Activated CD4-positive, alpha-beta T cell treated with anti-CD3 and anti-CD28 coated beads, Interleukin-2, Interleukin-6, amounts not matched to agents 100 ng/mL and 50 ng/mL, durations not matched to agents 16 hours and 8 hours (primary cell): ENCODE measurements at regions not wholly inside any gene's neighbourhood (a gene's known extent, or its start where the extent isn't known, plus 50 kb on each side); places are given as distances from the start of the nearest gene placed in this dataset.

Experiments
- DNase-seq: peaks from one replicate; pipeline ENCODE4 v3.0.0-alpha.2; 2020

DNA sequence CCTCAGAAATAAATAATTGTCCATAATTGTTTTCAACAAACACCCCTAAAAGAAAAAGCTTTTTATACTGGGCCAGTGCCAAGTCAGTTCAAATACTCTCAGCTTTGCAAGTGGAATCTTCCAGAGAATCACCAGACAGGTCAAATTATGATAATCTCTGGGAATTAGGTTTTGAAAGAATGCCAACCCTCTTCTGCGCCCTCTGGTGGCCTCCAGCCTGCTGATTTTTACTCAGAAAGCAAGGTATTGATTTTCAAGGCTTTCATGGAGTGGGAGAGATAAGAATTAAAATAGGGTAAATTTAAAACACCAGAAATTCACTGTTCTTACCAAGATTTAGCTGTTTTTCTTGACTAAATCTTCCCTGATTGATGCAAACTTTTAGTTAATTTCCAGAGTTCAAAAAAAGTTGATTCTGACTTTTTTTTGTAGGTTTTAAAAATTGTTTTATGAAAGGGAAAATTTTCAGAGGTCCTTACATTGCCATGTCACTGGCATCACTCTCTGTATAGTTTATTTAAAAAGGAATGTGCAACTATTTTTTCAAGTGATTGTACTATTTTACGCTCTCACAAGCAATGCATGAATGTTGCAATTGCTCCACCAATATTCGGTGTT lies 282.9 kb upstream of the TNP1 start:
- DNase-seq = peak; percentile 28

DNA sequence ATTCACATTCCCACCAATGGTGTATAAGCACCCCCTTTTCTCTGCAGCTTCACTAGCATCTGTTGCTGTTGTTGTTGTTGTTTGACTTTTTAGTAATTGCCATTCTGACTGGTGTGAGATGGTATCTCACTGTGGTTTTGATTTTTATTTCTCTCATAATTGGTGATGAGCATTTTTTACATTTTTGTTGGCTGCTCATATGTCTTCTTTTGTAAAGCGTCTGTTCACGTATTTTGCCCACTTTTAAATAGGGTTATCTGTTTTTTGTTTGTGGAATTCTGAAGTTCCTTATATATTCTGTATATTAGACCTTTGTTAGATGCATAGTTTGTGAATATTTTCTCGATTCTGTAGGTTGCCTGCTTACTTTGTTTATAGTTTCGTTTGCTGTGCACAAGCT lies 278.4 kb upstream of the TNP1 start:
- no peak for DNase-seq

DNA sequence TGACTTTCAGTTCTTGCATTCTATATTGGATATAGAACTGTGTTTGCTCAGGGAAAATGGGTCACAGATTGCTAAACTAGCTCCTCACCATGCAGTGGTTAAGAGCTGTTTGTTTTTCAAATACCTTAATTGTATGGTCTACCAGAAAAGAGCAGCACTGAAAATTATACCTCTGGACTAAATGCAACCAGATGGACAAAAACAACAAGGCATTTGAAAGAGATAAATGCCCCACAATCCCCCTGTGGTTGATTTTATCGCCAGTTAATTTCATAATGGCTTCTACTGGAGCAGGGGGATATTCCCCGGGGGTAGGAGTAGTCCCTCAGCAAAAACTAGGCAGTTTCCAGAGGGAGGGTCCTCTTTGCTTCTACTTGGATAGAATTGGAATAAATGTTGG lies 267.9 kb upstream of the TNP1 start:
- no peak for DNase-seq

DNA sequence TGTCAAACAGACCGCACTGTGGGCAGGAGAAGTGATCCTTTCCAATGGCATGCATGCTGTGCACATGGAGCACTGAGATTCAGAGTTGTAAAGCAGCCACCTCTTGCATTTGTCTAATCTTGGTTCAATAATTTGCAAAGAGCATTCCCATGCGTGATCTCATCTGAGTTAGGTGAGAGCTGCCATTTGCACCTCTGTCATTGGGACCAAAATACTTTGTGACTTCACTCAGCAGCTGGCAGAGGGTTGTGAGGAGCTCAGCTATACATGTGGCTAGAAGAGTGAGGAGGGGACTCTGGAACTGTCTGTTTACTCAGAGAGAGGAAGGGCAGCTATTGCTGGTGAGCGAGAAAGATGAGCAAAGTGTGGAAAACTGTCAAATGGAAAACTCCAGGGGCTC lies 265.1 kb upstream of the TNP1 start:
- no peak for DNase-seq

DNA sequence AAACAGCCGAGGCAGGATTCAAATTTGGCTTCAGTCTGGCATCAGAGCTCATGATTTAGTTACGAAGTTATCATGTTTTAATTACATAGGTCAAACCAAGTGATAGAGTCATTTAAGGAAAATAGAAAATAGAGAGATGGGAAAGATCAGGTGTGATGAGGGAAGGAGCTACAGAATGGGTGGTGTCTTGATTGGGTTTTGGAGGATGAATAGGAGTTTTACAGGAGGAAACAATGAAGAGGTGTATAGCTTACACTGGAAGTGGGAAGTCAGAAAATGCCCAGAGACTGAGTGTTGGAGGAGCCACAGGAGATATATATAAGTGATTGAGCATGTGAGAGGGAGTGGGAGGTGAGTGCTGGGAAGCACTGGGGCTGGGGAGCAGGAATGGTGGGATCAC lies 264.2 kb upstream of the TNP1 start:
- DNase-seq = no peak

DNA sequence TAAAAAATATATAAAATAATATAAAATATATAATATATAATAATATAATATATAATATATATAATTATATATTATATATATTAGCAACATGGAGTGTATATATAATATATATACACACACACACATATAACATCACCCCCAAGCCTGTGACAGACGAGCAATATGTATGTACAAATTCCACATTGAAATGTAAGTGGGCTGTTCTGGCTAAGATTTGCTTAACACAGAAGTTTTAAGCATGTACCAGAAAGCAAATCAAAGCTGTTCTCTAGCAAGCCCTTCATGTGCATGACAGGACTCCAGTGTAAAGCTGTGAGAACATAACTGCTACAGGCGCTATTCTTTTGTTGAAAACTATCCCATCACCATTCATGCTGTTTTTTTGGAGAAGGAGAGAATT lies 261.7 kb upstream of the TNP1 start:
- DNase-seq = no peak

DNA sequence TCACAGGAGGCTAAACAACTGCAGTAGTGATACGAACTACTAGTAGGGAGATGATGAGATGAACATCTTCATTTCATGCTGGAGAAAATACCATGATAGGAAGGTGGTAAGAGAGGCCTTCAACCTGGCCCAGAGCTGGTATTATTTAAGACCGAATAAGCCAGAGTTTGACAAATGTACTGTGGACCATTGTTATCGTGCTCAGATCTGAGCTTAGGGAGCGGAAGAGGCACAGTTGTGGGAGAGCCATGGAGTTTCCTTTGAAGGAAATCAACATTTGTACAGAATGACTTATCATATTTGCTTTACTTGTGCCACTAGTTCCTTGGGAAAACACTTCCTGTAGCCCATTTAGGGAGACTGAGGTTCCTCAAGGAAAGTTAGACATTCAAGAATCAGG lies 260.6 kb upstream of the TNP1 start:
- no peak for DNase-seq

DNA sequence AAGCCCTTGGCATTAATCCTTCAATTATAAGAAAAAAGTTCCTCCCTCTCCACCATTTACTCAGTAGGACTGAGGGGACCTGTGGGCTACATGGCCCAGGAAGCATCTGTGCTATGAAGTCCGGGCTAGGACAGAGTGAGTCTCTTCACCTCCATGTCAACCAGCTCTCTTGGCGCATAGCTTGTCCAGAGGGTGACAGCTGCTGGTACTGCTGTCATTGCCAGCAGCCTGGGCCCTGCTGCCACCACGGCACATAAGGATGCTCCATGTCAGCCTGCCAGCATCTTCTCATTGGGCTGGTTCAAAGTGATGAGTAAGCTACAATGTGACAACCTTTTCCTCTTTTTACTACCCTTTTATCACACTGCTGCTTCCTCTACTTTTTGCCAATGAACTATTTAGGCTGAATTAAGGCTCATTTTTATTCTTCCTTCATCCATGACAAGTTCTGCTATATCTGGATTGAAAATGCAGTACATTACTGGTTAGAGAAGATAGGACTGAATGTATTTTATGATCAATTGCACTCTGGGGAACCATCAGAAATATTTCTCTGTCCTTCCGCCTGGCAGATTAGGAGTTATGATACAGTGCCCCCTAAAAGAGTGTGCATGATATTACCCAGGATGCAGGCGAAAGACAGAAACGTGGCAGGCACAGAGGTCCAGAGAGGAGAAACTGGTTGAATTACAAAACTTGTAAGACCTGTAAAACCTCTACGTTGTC lies 258.9 kb upstream of the TNP1 start:
- DNase-seq = no peak

DNA sequence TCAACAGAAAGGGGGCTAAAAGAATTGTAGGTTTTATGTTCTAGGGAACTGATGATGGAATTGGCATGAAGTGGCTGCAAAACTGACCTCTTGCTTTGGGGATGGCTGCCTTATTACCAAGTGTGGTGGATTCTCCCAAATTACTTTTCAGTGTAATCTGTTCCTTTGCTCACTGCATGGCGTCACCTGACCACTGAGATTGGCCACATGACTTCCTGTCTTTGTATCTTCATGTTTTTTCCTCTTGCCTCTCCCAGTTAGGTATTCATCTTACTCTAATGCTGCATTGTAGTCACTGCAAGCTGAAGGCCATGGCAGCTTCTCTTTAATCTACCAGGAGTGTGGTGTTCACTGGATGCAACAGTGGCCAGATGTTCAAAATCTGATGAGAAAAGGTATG lies 257.7 kb upstream of the TNP1 start:
- DNase-seq = no peak

DNA sequence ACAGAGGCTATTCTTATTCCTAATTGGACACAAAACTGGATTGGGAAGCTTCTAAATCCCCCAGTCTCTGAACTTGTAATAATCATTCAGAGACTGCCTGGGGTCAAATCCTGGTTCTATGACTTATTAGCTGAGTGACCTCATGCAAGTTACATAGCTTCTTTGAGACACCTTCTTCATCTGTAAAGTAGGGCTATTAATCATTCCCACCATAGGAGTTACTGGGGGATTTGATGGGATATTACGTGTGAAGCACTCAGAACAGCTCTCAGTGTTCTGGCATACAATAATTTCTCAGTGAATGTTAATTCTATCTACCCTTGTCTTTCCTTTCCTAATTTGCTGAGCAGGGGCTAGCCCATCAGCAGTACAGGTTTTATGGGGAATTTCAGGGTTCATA lies 256.7 kb upstream of the TNP1 start:
- no peak for DNase-seq

DNA sequence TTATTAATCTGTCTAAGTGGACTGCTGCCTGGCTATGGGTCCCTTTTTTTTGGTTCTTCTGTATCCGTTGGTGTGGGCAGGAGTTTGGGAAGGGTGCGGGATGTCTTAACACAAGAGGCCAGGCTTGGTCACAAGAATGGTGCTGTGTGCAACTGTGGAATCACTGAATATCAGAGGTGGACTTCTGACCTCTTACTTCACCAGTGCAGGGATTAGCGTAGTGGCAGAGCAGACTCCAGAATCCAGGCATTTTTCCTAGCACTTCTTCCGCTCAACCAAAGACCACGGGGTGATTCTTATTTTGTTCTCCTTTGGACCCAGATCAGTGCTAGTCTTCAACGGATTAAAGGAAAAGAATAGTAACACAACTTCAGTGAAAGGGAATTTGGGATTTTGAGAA lies 254.3 kb upstream of the TNP1 start:
- DNase-seq = no peak

DNA sequence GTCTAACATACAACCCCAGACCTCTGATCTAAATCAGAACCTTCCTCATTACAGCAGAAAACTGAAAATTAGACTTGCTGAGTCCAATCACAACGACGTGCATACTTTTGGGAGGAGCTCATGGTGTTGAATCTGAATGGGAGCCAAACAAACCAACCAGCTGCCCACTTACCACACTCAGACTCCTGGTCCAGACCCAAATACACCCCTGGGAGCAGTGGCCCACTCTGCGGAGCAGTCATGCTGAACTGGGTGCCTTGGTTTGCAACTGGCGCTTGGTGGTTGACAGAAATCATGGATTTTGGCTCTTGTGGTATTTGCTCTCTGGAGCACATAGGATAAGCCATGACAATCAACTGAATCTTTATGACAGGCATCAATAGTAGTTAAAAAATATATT lies 253.6 kb upstream of the TNP1 start:
- no peak for DNase-seq

DNA sequence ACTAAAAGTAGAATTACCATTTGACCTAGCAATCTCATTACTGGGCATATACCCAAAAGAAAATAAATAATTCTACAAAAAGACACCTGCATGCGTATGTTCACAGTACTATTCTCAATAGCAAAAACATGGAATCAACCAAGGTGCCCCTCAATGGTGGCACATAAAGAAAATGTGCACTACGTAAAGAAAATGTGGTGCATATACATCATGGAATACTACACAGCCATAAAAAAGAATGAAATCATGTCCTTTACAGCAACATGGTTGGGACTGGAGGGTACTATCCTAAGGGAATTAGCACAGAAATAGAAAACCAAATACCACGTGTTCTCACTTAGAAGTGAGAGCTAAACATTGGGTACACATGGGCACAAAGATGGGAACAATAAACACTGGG lies 250.7 kb upstream of the TNP1 start:
- no peak for DNase-seq

DNA sequence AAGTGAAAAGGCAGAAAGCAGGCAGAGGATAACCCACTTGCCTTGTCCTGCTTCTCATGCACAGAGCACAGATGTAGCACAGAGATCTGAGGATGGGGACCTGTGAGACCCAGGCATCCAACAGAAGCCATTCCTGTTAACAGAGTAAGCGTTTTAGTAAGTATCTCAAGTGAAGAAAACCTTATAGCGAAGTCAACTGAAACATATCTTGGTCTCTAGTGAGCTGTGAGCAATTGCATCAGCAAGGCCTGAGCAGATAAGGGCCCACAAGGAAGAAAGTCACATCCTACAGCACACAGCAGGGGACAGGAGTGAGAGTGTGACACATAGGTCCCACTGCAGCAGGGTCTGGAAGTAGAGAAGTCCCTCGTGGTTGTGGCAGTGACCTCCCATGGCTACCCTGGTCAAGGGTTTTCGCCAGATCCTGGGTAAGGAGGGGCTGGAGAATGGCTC lies 248.7 kb upstream of the TNP1 start:
- DNase-seq = no peak

DNA sequence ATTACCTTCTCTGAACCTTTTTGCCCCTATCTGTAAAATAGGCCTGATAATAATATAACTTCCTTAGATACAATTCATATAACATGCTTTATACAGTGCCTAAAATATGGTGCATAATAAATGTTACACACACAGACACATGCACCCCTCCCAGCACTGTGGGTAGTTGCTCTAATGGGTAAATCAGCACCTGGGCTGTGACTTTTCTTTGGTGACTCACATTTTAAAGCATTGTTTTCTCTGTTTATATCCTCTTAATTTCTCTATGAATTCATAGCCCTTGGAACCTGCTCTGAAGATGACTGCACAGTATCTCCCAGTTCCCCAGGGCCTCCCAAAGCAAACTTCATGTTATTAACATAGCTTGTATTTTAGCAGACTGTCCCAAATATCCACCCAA lies 248.2 kb upstream of the TNP1 start:
- no peak for DNase-seq

DNA sequence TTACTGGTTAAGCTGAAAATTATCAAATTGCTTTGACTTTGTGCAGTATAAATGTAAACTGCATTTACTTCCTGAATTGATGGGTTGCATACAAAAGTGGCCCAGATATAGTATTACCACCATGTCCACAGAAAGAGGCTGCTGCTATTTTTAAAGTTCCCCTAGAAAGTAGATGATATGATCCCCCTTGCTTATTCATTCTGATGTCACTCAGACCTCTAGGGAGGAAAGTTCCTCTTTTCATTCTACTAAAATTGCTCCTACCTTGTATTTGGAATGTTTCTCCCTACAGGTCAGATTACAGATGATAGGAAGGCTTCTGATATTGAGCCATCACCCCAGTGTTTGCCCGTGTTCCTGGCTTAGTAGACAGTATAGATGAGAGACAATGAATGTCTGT lies 247.6 kb upstream of the TNP1 start:
- DNase-seq = no peak

DNA sequence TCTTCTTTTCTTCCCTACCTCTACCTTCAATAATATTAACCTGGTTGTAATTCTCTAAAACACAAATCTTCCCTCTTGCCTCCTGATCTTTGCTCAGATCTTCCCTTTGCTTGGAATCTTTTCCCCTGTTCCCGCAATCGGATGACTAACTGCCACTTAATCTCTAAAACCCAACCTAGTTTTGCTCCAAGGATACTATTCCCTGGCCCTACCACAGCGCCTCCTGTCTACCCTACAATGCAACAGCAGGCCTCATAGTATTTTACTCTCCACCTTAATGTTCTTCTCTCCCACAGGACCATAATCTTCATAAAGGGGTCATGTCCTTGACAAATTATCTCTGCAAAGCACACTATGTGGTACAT lies 246.8 kb upstream of the TNP1 start:
- no peak for DNase-seq

DNA sequence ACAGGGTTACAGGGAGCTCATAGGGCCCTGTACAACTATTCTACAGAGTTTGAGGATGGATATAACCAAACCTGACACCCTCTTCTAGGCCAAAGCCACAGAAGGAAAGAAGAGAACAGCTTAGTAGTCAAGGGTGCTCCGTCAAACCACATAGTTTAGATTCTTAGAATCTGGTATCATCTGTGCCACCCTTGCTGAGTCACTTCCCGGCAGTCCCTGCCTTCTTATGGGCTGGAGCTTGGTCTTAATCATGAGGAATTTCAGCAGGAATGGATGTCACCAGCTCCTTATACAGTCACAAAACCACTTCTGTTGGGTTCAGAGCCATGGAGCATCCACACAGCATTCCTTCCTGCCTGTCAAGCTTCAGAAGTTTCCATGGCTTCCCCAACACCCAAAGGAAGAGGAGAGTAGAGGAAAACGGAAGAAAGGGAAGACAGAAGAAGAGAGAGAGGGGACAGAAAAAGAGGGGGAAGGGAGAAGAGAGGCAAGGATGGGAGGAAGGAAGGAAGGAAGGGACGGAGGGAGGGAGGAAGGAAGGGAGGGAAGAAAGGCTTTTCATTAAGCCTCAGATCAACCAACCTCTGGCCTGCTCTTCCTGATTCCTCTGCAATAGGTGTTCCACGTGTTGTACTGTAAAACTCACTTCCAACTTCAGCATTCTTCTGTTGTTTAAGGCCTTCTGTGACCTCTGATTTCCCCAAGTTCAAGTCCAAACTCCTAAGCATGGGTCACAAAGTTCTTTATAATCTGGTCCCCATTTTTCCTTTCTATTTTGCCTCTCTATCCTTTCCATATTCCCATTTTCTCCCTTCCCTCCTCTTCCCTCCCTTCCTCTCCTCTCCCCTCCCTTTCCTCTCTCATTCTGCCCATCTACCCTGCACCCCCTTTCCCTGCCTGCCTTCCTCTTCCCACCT lies 246.1 kb upstream of the TNP1 start:
- peak; percentile 65 for DNase-seq

DNA sequence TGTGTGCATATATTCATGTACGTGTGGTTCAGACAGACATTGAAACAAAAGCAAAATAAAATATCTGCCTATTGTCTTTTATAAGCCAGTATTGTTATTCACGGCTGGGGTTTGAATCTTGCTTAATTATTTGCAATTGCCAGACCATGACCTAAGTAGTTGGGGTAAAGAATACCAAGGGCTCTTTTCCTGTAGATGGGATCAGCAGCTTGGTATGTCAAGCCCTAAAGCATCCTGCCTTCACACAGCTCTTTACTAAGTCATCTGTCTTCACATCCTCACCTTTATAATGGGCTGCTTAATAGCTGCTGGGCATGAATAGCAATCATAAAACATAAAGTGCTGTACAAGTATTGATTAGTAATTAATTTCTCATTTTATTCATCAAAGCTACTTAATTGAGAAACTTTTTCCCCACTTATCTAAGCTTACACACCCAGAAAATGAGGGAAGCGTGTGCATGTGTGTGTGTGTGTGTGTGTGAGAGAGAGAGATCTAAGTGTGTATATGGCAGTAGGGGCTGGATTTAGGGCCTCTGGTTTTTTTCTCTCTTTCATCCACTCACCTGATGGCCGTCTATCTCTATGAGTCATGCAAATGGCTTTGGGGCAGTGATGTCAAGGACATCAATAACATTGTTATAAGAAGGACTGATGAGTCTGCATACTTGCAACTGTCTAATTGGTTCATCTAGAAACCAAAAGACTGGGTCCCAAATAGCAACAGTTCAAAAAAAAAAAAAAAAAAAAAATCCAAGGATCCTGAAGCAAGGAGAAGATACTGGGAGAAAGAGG lies 244.1 kb upstream of the TNP1 start:
- DNase-seq = no peak

DNA sequence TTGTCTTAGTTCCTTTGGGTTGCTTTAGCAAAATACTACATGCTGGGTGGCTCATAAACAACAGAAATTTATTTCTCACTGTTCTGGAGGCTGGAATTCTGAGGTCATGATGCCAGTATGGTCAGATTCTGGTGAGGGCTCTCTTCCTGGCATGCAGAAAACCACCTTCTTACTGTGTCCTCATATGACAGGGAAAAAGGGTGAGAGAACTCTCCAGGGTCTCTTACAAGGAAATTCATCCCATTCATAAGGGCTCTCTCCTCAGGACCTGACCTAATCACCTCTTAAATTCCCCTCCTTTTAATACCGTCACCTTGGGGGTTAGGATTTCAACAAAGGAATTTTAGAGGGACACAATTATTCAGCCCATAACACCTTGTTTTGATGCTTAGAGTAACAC lies 243.1 kb upstream of the TNP1 start:
- no peak for DNase-seq

DNA sequence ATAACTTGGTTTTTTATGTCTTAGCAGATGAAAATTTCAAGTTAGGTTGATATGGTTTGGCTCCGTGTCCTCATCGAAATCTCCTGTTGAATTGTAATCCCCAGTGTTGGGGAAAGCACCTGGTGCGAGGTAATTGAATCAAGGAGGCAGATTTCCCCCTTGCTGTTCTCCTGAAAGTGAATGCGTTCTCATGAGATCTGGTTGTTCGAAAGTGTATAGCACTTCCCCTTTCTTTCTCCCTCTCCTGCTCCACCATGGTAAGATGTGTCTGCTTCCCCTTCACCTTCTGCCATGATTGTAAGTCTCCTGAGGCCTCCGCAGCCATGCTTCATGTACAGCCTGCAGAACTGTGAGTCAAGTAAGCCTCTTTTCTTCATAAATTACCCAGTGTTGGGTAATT lies 242.1 kb upstream of the TNP1 start:
- no peak for DNase-seq

DNA sequence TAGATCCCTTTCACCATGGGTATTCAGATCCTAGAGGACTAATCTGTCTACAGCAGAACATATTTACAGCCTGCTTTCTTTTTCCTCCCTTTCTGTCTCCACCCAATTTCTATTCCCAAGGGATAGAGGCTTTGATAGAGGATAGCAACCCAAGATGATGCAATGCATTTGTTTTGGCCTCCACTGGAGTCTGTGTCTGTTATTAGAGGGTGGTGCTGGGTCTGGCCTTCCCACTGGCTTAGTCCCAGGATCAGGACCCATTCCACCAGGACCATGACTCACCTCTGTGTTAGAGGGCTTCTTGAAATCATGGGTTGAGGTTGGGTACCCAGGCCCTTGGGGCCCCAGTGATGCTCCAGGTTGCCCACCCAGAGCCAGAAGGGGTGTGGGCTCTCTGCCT lies 239.7 kb upstream of the TNP1 start:
- no peak for DNase-seq

DNA sequence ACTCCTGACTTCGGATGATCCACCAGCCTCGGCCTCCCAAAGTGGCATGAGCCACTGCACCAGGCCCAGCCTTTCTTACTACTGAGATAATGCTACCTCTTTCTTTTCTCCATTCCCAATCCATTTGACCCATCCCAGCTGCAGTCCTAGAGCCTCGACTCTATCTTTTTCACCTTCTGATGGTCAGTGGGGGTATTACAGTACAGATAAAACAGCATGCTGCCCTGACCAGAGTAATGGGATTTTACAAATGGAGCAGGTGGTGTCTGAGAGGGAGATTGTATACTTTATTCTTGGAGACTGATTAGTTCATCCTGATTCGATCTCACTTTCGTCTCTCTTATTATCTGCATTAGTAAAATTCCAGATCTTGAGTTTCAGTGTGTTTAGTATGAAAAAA lies 238.6 kb upstream of the TNP1 start:
- DNase-seq = no peak
